Duodenal mucosa (tissue), 2 donors: ENCODE measurements at regions not wholly inside any gene's neighbourhood (a gene's known extent, or its start where the extent isn't known, plus 50 kb on each side); places are given as distances from the start of the nearest gene placed in this dataset.

ENCODE experiments used
- H3K27ac ChIP-seq: one replicate; pipeline ENCODE4 v1.7.0; 2013; ENCODE audit warnings: low read depth, low read length
- H3K27me3 ChIP-seq, 2 donors: one replicate each; pipeline ENCODE4 v1.7.0; 2013; ENCODE audit warnings: low read length in 2 of 2, control low read depth in 1 of 2; ENCODE audit not compliant: insufficient read depth in 2 of 2, control insufficient read depth in 1 of 2
- H3K36me3 ChIP-seq, 2 donors: one replicate each; pipeline ENCODE4 v1.7.0; 2013; ENCODE audit warnings: low read length in 2 of 2, control low read depth in 1 of 2; ENCODE audit not compliant: insufficient read depth in 2 of 2, control insufficient read depth in 1 of 2
- H3K4me1 ChIP-seq, 2 donors: one replicate each; pipeline ENCODE4 v1.7.0; 2013; ENCODE audit warnings: low read length in 2 of 2, control low read depth in 1 of 2; ENCODE audit not compliant: insufficient read depth in 2 of 2, control insufficient read depth in 1 of 2
- H3K4me3 ChIP-seq, 2 donors: one replicate each; pipeline ENCODE4 v1.7.0; 2013; ENCODE audit warnings: low read length in 2 of 2, low read depth in 1 of 2
- H3K9ac ChIP-seq, 2 donors: one replicate each; pipeline ENCODE4 v1.7.0; 2013; ENCODE audit warnings: low read length in 2 of 2, low read depth in 1 of 2
- H3K9me3 ChIP-seq, 2 donors: one replicate each; pipeline ENCODE4 v1.7.0; 2013; ENCODE audit warnings: low read length in 2 of 2, control low read depth in 1 of 2; ENCODE audit not compliant: control insufficient read depth in 1 of 2

GRCh38 chr10:132467464-132468149, 70.0 kb upstream of the INPP5A start:
- Histone ChIP-seq H3K27me3 (no peaks in the 10 kb centered on the region), H3K36me3 (no peaks in the 10 kb centered on the region), H3K27ac (peak overlapping the region; percentile 54), H3K4me3 (peak overlapping the region; percentile 48 to 50), H3K9ac (peak overlapping the region; percentile 49 to 53), H3K9me3 (no peaks in the 10 kb centered on the region), H3K4me1 (peaks cover 46 to 50% of the 10 kb centered on the region in 2 donors)

GRCh38 chr10:132468216-132468615, 69.4 kb upstream of the INPP5A start:
- peak overlapping the region; percentile 49 to 53 for H3K9ac ChIP-seq
- H3K27ac ChIP-seq: no peak overlapping the region
- H3K36me3 ChIP-seq: no peaks in the 10 kb centered on the region
- peak overlapping the region; percentile 48 to 50 for H3K4me3 ChIP-seq
- peaks cover 41 to 46% of the 10 kb centered on the region in 2 donors for H3K4me1 ChIP-seq
- H3K27me3 ChIP-seq: no peaks in the 10 kb centered on the region
- no peaks in the 10 kb centered on the region for H3K9me3 ChIP-seq

GRCh38 chr10:132468651-132469050, 68.9 kb upstream of the INPP5A start:
- H3K27me3 ChIP-seq: no peaks in the 10 kb centered on the region
- H3K4me1 ChIP-seq: peaks cover 37 to 42% of the 10 kb centered on the region in 2 donors
- H3K36me3 ChIP-seq: no peaks in the 10 kb centered on the region
- no peak overlapping the region for H3K27ac ChIP-seq
- H3K9ac ChIP-seq: no peak overlapping the region
- H3K9me3 ChIP-seq: no peaks in the 10 kb centered on the region
- no peak overlapping the region for H3K4me3 ChIP-seq

- H3K27ac ChIP-seq: no peak overlapping the region
- no peaks in the 10 kb centered on the region for H3K9me3 ChIP-seq
- no peak overlapping the region for H3K9ac ChIP-seq
- no peaks in the 10 kb centered on the region for H3K27me3 ChIP-seq
- no peaks in the 10 kb centered on the region for H3K36me3 ChIP-seq
- no peak overlapping the region for H3K4me3 ChIP-seq
- peaks cover 31 to 35% of the 10 kb centered on the region in 2 donors for H3K4me1 ChIP-seq
Observed at GRCh38 chr10:132469197-132469884, 68.2 kb upstream of the INPP5A start.

- Histone ChIP-seq H3K27ac (no peak overlapping the region), H3K9ac (no peak overlapping the region), H3K27me3 (no peaks in the 10 kb centered on the region), H3K9me3 (no peaks in the 10 kb centered on the region), H3K4me1 (peaks cover 18 to 25% of the 10 kb centered on the region in 2 donors), H3K36me3 (no peaks in the 10 kb centered on the region), H3K4me3 (no peak overlapping the region)
Observed at GRCh38 chr10:132470410-132471124, 67.0 kb upstream of the INPP5A start.

- Histone ChIP-seq H3K27me3 (no peaks in the 10 kb centered on the region), H3K27ac (no peak overlapping the region), H3K36me3 (no peaks in the 10 kb centered on the region), H3K4me3 (no peak overlapping the region), H3K9ac (no peak overlapping the region), H3K4me1 (peaks cover 16 to 21% of the 10 kb centered on the region in 2 donors), H3K9me3 (no peaks in the 10 kb centered on the region)
Observed at GRCh38 chr10:132471125-132471451, 66.5 kb upstream of the INPP5A start.

- no peaks in the 10 kb centered on the region for H3K9me3 ChIP-seq
- no peaks in the 10 kb centered on the region for H3K36me3 ChIP-seq
- peaks cover 16 to 20% of the 10 kb centered on the region in 2 donors for H3K4me1 ChIP-seq
- no peak overlapping the region for H3K4me3 ChIP-seq
- no peak overlapping the region for H3K9ac ChIP-seq
- H3K27ac ChIP-seq: no peak overlapping the region
- H3K27me3 ChIP-seq: no peaks in the 10 kb centered on the region
Observed at GRCh38 chr10:132471484-132471883, 66.1 kb upstream of the INPP5A start.

- H3K9ac ChIP-seq: no peak overlapping the region
- no peak overlapping the region for H3K4me3 ChIP-seq
- no peaks in the 10 kb centered on the region for H3K36me3 ChIP-seq
- no peak overlapping the region for H3K27ac ChIP-seq
- no peaks in the 10 kb centered on the region for H3K9me3 ChIP-seq
- peaks cover 0 to under 1% of the 10 kb centered on the region in 2 donors for H3K27me3 ChIP-seq
- H3K4me1 ChIP-seq: peaks cover 4 to 19% of the 10 kb centered on the region in 2 donors
Observed at GRCh38 chr10:132475086-132475485, 62.5 kb upstream of the INPP5A start.

GRCh38 chr10:132476146-132477065, 61.2 kb upstream of the INPP5A start:
- H3K9me3 ChIP-seq: no peaks in the 10 kb centered on the region

More at GRCh38 chr10:132476146-132477065, 61.2 kb upstream of the INPP5A start:
- Histone ChIP-seq H3K27ac (no peak overlapping the region), H3K4me1 (peaks cover 4 to 19% of the 10 kb centered on the region in 2 donors), H3K27me3 (peaks cover 0 to 5% of the 10 kb centered on the region in 2 donors), H3K9ac (no peak overlapping the region), H3K4me3 (no peak overlapping the region), H3K36me3 (no peaks in the 10 kb centered on the region)
